Keratinocyte (primary cell): ENCODE measurements at regions not wholly inside any gene's neighbourhood (a gene's known extent, or its start where the extent isn't known, plus 50 kb on each side); places are given as distances from the start of the nearest gene placed in this dataset.

Source experiments
- CTCF ChIP-seq, 3 experiments: IDR thresholded peaks in 1 of 3; conservative IDR thresholded peaks in 1 of 3; optimal IDR thresholded peaks in 1 of 3; 2 replicates in 2 of 3; 3 replicates in 1 of 3; pipeline versions ENCODE3 to v1.5.1; 2011; ENCODE audit warnings: low read length in 3 of 3, mild to moderate bottlenecking in 3 of 3, moderate library complexity in 2 of 3, control low read depth in 1 of 3, inconsistent platforms in 1 of 3; ENCODE audit not compliant: insufficient read depth in 2 of 3; ENCODE audit errors: extremely low read depth in 1 of 3
- EZH2 ChIP-seq: IDR thresholded peaks from one replicate; pipeline ENCODE4 v1.6.1; 2012; ENCODE audit warnings: inconsistent platforms, mild to moderate bottlenecking, low read length, moderate library complexity

- TF ChIP-seq CTCF (optimal IDR thresholded peaks at IDR 0.05 in 1 of 3, IDR thresholded peaks at IDR 0.05 in 1 of 3, conservative IDR thresholded peaks at IDR 0.05 in 1 of 3; ENCODE audit: extremely low read depth in 1 of 3, insufficient read depth in 2 of 3, low read length in 3 of 3): no peak
- no peak for TF ChIP-seq EZH2
Measured at GRCh38 chr2:8138923-8139667, 542.8 kb upstream of the ID2 start.
